ENCODE measurements at regions not wholly inside any gene's neighbourhood (a gene's known extent, or its start where the extent isn't known, plus 50 kb on each side); places are given as distances from the start of the nearest gene placed in this dataset.

GRCh38 chrX:789096-789495 lies 158.5 kb downstream of the SHOX start (continued):
- TF ChIP-seq ZNF551 (CRISPR knock-in tag; IDR thresholded peaks at IDR 0.05) = no peak
- TF ChIP-seq C11orf30 (IDR thresholded peaks at IDR 0.05; ENCODE audit: low read depth) = no peak
- TF ChIP-seq TEAD1 (CRISPR knock-in tag; IDR thresholded peaks at IDR 0.05) = no peak

- no peak overlapping the region for H2AFZ ChIP-seq (ENCODE audit: low read depth, low read length)
- no peaks in the 10 kb centered on the region for H4K20me1 ChIP-seq (replicated peaks; ENCODE audit: control insufficient read depth, insufficient read depth, low read length)
- intact Hi-C loops (cut with micrococcal nuclease) = no loop called here
- no peaks in the 10 kb centered on the region for H3K9me1 ChIP-seq (ENCODE audit: control insufficient read depth, insufficient read depth, low read length)
- TF ChIP-seq ZNF224 (CRISPR knock-in tag; IDR thresholded peaks at IDR 0.05) (no peak), HCFC1 (IDR thresholded peaks at IDR 0.05; ENCODE audit: low read depth, low read length) (no peak), L3MBTL2 (IDR thresholded peaks at IDR 0.05) (no peak), MYNN (IDR thresholded peaks at IDR 0.05) (no peak), MYNN (CRISPR knock-in tag; IDR thresholded peaks at IDR 0.05) (no peak), HNRNPK (IDR thresholded peaks at IDR 0.05; ENCODE audit: low read depth, low read length, poor library complexity, severe bottlenecking) (no peak), ATF1 (CRISPR knock-in tag; IDR thresholded peaks at IDR 0.05) (no peak), ATF1 (tag; IDR thresholded peaks at IDR 0.05) (no peak), ZFPM2 (CRISPR knock-in tag; IDR thresholded peaks at IDR 0.05) (no peak), SP1 (CRISPR knock-in tag; IDR thresholded peaks at IDR 0.05) (no peak), SNAPC5 (CRISPR knock-in tag; IDR thresholded peaks at IDR 0.05) (no peak), ZNF518B (CRISPR knock-in tag; IDR thresholded peaks at IDR 0.05) (no peak), MCM5 (IDR thresholded peaks at IDR 0.05; ENCODE audit: low read depth) (no peak), POU5F1 (IDR thresholded peaks at IDR 0.05; ENCODE audit: borderline replicate concordance, low read depth, low read length, partially characterized antibody) (no peak), ZNF121 (CRISPR knock-in tag; conservative IDR thresholded peaks at IDR 0.05) (no peak), ZSCAN29 (IDR thresholded peaks at IDR 0.05) (no peak), ZNF696 (CRISPR knock-in tag; conservative IDR thresholded peaks at IDR 0.05) (no peak), ELK1 (CRISPR knock-in tag; IDR thresholded peaks at IDR 0.05) (no peak)
- FAIRE-seq (no peak), ATAC-seq (no peak), DNase-seq (ENCODE audit: extremely low read depth in 1 of 4, low spot score in 3 of 4) (no peak)
- H3K9ac ChIP-seq (ENCODE audit: insufficient read depth in 1 of 2, low read depth in 2 of 2, low read length in 2 of 2) = no peak overlapping the region
- no peaks in the 10 kb centered on the region for H3K79me2 ChIP-seq (ENCODE audit: control insufficient read depth, insufficient read depth, low read length)
- H3K27ac ChIP-seq (ENCODE audit: extremely low read depth, low read depth, low read length) = no peak overlapping the region
- H3K36me3 ChIP-seq (ENCODE audit: control insufficient read depth, insufficient read depth, low read length) = no peaks in the 10 kb centered on the region
- 0% methylated on average over 6 of the region's 6 CpGs for WGBS (ENCODE audit: insufficient coverage, low coverage, missing lambda C conversion rate)
- no TSS peak for BruUV-seq (replicated peaks)
- no peak overlapping the region for H3K4me3 ChIP-seq
- H3K9me3 ChIP-seq (replicated peaks; ENCODE audit: control insufficient read depth, insufficient read depth, low read depth, low read length) = 0 out of 2 replicates have a peak, but pooled peaks cover 3% of the 10 kb centered on the region
- in situ Hi-C loops (cut with MboI) = no loop called here
- ChIA-PET POLR2A (no interaction called here), CTCF (ENCODE audit: low intra/inter-chr PET ratio) (no interaction called here)
- H3K27me3 ChIP-seq (ENCODE audit: control insufficient read depth in 2 of 2, insufficient read depth in 2 of 2, low read length in 2 of 2) = peaks cover 0 to 21% of the 10 kb centered on the region in 2 experiments; a peak in 1 of 5 replicates
- H3K4me1 ChIP-seq (replicated peaks in 1 of 2; ENCODE audit: control insufficient read depth in 2 of 2, insufficient read depth in 2 of 2, low read length in 2 of 2) = no peaks in the 10 kb centered on the region
- H3K4me2 ChIP-seq (ENCODE audit: insufficient read depth, low read length) = no peak overlapping the region
Measured at GRCh38 chrX:786441-786881, 155.9 kb downstream of the SHOX start.
